ENCODE measurements at regions not wholly inside any gene's neighbourhood (a gene's known extent, or its start where the extent isn't known, plus 50 kb on each side); places are given as distances from the start of the nearest gene placed in this dataset.

DNA sequence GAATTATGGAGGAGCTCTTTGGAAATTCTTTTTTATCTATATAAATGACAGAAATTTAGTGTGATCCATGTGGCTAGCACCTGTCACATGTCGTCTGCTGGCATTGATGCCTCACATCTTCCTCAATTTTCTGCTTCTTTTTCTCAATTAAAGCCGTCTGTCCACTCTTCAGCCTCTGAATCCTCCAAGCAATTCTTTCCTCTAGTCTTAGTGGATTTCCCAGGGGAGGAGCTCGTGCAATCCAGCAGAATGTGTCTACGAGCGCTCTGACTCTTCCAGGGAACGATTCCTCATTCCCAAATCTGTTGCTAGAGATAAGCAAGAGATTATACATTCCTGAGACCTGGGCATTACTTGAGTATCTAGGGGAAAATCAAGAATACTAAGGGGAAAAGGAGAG lies 176.6 kb downstream of the EMP1 start:
- Histone ChIP-seq H3K4me2 (ENCODE audit: low read length) (no peak overlapping the region), H4K20me1 (ENCODE audit: insufficient read depth, low read length) (no peaks in the 10 kb centered on the region), H3K27ac (ENCODE audit: low read depth, low read length, poor library complexity, severe bottlenecking) (no peak overlapping the region), H3K79me2 (ENCODE audit: insufficient read depth, low read depth, low read length) (no peaks in the 10 kb centered on the region), H3K4me1 (ENCODE audit: insufficient read depth, low read length, poor library complexity, severe bottlenecking) (no peaks in the 10 kb centered on the region), H3K4me3 (ENCODE audit: low read depth, low read length, poor library complexity, severe bottlenecking) (no peak overlapping the region), H3K36me3 (ENCODE audit: insufficient read depth, low read length) (no peaks in the 10 kb centered on the region), H3K9me3 (ENCODE audit: low read length) (no peaks in the 10 kb centered on the region), H3K9me2 (ENCODE audit: insufficient read depth, low read length) (no peaks in the 10 kb centered on the region), H2AFZ (ENCODE audit: low read length) (no peak overlapping the region)
- ChIA-PET CTCF (ENCODE audit: unreplicated experiment) (no interaction called here), POLR2A (no interaction called here)
- intact Hi-C loops (cut with micrococcal nuclease; ENCODE audit: unreplicated experiment) = no loop called here
- DNase-seq (ENCODE audit: low spot score) = no peak
- no TSS peak for BruUV-seq (replicated peaks)
- TF ChIP-seq, protein P1, sequence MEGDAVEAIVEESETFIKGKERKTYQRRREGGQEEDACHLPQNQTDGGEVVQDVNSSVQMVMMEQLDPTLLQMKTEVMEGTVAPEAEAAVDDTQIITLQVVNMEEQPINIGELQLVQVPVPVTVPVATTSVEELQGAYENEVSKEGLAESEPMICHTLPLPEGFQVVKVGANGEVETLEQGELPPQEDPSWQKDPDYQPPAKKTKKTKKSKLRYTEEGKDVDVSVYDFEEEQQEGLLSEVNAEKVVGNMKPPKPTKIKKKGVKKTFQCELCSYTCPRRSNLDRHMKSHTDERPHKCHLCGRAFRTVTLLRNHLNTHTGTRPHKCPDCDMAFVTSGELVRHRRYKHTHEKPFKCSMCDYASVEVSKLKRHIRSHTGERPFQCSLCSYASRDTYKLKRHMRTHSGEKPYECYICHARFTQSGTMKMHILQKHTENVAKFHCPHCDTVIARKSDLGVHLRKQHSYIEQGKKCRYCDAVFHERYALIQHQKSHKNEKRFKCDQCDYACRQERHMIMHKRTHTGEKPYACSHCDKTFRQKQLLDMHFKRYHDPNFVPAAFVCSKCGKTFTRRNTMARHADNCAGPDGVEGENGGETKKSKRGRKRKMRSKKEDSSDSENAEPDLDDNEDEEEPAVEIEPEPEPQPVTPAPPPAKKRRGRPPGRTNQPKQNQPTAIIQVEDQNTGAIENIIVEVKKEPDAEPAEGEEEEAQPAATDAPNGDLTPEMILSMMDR (conservative IDR thresholded peaks at IDR 0.05; ENCODE audit: low read length) = no peak
- no peak for TF ChIP-seq EZH2phosphoT487 (IDR thresholded peaks at IDR 0.05; ENCODE audit: borderline replicate concordance, low read depth, low read length)

DNA sequence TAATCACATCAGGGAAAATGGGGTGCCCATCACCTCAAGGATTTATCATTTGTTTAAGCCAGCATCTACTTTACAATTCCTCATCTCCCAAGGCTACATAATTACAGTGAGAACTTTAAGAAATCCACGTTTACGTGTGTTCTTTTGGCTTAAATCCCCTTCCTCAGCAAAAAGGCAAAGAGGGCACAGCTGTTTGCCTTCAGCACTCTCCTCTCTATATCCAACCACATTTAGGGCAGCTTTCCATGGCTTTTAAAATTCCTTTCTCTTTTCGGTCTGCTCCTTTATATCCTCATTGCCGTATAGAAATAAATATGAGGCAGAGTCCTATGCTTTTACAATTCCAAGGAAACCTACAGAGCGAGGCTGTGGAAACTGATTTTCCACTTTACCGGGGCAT lies 175.9 kb downstream of the EMP1 start:
- no peaks in the 10 kb centered on the region for H3K9me3 ChIP-seq (ENCODE audit: low read length)
- no peaks in the 10 kb centered on the region for H3K36me3 ChIP-seq (ENCODE audit: insufficient read depth, low read length)
- H2AFZ ChIP-seq (ENCODE audit: low read length) = no peak overlapping the region
- BruUV-seq (replicated peaks) = no TSS peak
- DNase-seq (ENCODE audit: low spot score) = no peak
- TF ChIP-seq, protein P1 (conservative IDR thresholded peaks at IDR 0.05; ENCODE audit: low read length) = no peak
- TF ChIP-seq EZH2phosphoT487 (IDR thresholded peaks at IDR 0.05; ENCODE audit: borderline replicate concordance, low read depth, low read length) = no peak
- no peaks in the 10 kb centered on the region for H4K20me1 ChIP-seq (ENCODE audit: insufficient read depth, low read length)
- POLR2A ChIA-PET = no interaction called here
- H3K79me2 ChIP-seq (ENCODE audit: insufficient read depth, low read depth, low read length) = no peaks in the 10 kb centered on the region
- no peaks in the 10 kb centered on the region for H3K9me2 ChIP-seq (ENCODE audit: insufficient read depth, low read length)
- H3K4me2 ChIP-seq (ENCODE audit: low read length) = no peak overlapping the region
- no peak overlapping the region for H3K4me3 ChIP-seq (ENCODE audit: low read depth, low read length, poor library complexity, severe bottlenecking)
- H3K4me1 ChIP-seq (ENCODE audit: insufficient read depth, low read length, poor library complexity, severe bottlenecking) = no peaks in the 10 kb centered on the region
- intact Hi-C loops (cut with micrococcal nuclease; ENCODE audit: unreplicated experiment) = no loop called here
- no peak overlapping the region for H3K27ac ChIP-seq (ENCODE audit: low read depth, low read length, poor library complexity, severe bottlenecking)
- CTCF ChIA-PET (ENCODE audit: unreplicated experiment) = no interaction called here

DNA sequence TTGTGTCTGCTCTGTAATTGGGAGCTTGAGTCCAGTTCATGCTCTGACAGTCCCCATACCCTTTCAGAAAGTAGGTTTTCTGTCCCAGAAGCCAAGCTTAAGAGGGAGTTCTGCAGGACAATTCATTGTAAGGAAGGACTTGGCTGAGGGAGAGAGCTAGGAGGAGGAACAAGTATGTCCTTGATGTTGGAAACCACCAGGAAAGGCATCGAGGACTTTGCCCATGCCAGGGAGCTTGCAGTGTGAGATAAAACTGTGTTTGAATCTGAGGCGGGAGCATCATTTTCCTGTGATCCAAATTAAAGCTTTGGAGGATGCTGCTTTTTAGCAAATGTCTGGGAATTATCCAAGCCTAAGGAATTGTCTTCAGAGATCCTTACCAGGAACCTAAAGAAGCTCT lies 175.3 kb downstream of the EMP1 start:
- H3K9me3 ChIP-seq (ENCODE audit: low read length) = no peaks in the 10 kb centered on the region
- no peak overlapping the region for H2AFZ ChIP-seq (ENCODE audit: low read length)
- H3K4me1 ChIP-seq (ENCODE audit: insufficient read depth, low read length, poor library complexity, severe bottlenecking) = no peaks in the 10 kb centered on the region
- H4K20me1 ChIP-seq (ENCODE audit: insufficient read depth, low read length) = no peaks in the 10 kb centered on the region
- BruUV-seq (replicated peaks) = no TSS peak
- no peaks in the 10 kb centered on the region for H3K36me3 ChIP-seq (ENCODE audit: insufficient read depth, low read length)
- no peak overlapping the region for H3K4me3 ChIP-seq (ENCODE audit: low read depth, low read length, poor library complexity, severe bottlenecking)
- ChIA-PET CTCF (ENCODE audit: unreplicated experiment) (no interaction called here), POLR2A (interaction anchor here (0.6 kb wide), 1 partner anchor 45 kb away, joined by 3 read pairs; no protein-coding TSS in a partner anchor)
- no peaks in the 10 kb centered on the region for H3K79me2 ChIP-seq (ENCODE audit: insufficient read depth, low read depth, low read length)
- TF ChIP-seq, protein P1 (conservative IDR thresholded peaks at IDR 0.05; ENCODE audit: low read length) = no peak
- TF ChIP-seq EZH2phosphoT487 (IDR thresholded peaks at IDR 0.05; ENCODE audit: borderline replicate concordance, low read depth, low read length) = no peak
- intact Hi-C loops (cut with micrococcal nuclease; ENCODE audit: unreplicated experiment) = no loop called here
- no peaks in the 10 kb centered on the region for H3K9me2 ChIP-seq (ENCODE audit: insufficient read depth, low read length)
- no peak overlapping the region for H3K4me2 ChIP-seq (ENCODE audit: low read length)
- no peak for DNase-seq (ENCODE audit: low spot score)
- H3K27ac ChIP-seq (ENCODE audit: low read depth, low read length, poor library complexity, severe bottlenecking) = no peak overlapping the region
